H1 (cell line): ENCODE measurements at regions not wholly inside any gene's neighbourhood (a gene's known extent, or its start where the extent isn't known, plus 50 kb on each side); places are given as distances from the start of the nearest gene placed in this dataset.

Source experiments
- CTCF ChIA-PET: fragments of 300-600 bp; sonication (Branson Sonifier 250); formaldehyde crosslinking; loops from one replicate; lab custom pipeline; 2021; ENCODE audit not compliant: partially characterized antibody; lab: Charles Lee
- POLR2A ChIA-PET: fragments of 300-600 bp; sonication (Branson Sonifier 250); formaldehyde crosslinking; loops from one replicate; lab custom pipeline; 2021; ENCODE audit warnings: inconsistent platforms; ENCODE audit not compliant: partially characterized antibody; lab: Charles Lee
- DNase-seq, 2 experiments: peaks; one replicate each; pipeline versions ENCODE4 v3.0.0 to v3.0.0-alpha.2; 2010 to 2022; ENCODE audit warnings: low spot score in 2 of 2, low read depth in 1 of 2, mixed read lengths in 1 of 2
- FAIRE-seq: peaks from 2 replicates; lab custom pipeline; 2011; peaks lifted over from hg19 to GRCh38; lab: Jason Lieb, UNC
- H2AFZ ChIP-seq: 2 replicates; pipeline ENCODE4 v1.8.1; 2012; ENCODE audit warnings: low read length, inconsistent platforms
- H2AK5ac ChIP-seq: 2 replicates; pipeline ENCODE4 v1.6.1; 2013; ENCODE audit warnings: low read depth, low read length
- H2BK120ac ChIP-seq: replicated peaks from 2 replicates; pipeline ENCODE3; 2013; ENCODE audit warnings: low read depth, low read length, inconsistent platforms
- H2BK12ac ChIP-seq: 2 replicates; pipeline ENCODE4 v1.6.1; 2013; ENCODE audit warnings: low read depth, low read length
- H2BK15ac ChIP-seq: 2 replicates; pipeline ENCODE4 v1.6.1; 2013; ENCODE audit warnings: low read length
- H2BK20ac ChIP-seq: 2 replicates; pipeline ENCODE4 v1.6.1; 2013; ENCODE audit warnings: low read length
- H2BK5ac ChIP-seq: 2 replicates; pipeline ENCODE4 v1.6.1; 2013; ENCODE audit warnings: low read depth, low read length
- H3K14ac ChIP-seq: 2 replicates; pipeline ENCODE4 v1.6.1; 2013; ENCODE audit warnings: inconsistent platforms; ENCODE audit not compliant: insufficient read length
- H3K18ac ChIP-seq: 2 replicates; pipeline ENCODE4 v1.6.1; 2013; ENCODE audit warnings: low read length; ENCODE audit errors: extremely low read depth
- H3K23ac ChIP-seq: 2 replicates; pipeline ENCODE4 v1.6.1; 2013; ENCODE audit warnings: inconsistent platforms; ENCODE audit not compliant: insufficient read length
- H3K23me2 ChIP-seq: 2 replicates; pipeline ENCODE4 v1.6.1; 2013; ENCODE audit warnings: low read depth, low read length
- H3K27ac ChIP-seq: 2 replicates; pipeline ENCODE4 v1.6.1; 2011; ENCODE audit warnings: low read depth, low read length, inconsistent platforms
- H3K27me3 ChIP-seq, 4 experiments: replicated peaks in 1 of 4; 1 replicate in 1 of 4; 2 replicates in 3 of 4; pipeline versions ENCODE4 v1.6.1 to v1.8.1; 2011 to 2013; ENCODE audit warnings: low read length in 3 of 4, mild to moderate bottlenecking in 3 of 4, inconsistent platforms in 2 of 4, mixed read lengths in 2 of 4, moderate library complexity in 1 of 4; ENCODE audit not compliant: control insufficient read depth in 3 of 4, insufficient read depth in 3 of 4; ENCODE audit errors: extremely low read depth in 1 of 4
- H3K36me3 ChIP-seq, 4 experiments: 2 replicates each; pipeline versions ENCODE4 v1.6.1 to v1.8.1; 2011 to 2013; ENCODE audit warnings: mild to moderate bottlenecking in 4 of 4, low read length in 3 of 4, moderate library complexity in 2 of 4, control low read depth in 1 of 4, inconsistent platforms in 1 of 4; ENCODE audit not compliant: insufficient read depth in 4 of 4, control insufficient read depth in 2 of 4
- H3K4ac ChIP-seq: replicated peaks from 2 replicates; pipeline ENCODE3; 2013; ENCODE audit warnings: low read length, low read depth, mixed read lengths, inconsistent platforms; ENCODE audit not compliant: insufficient read length
- H3K4me1 ChIP-seq, 4 experiments: replicated peaks in 1 of 4; 1 replicate in 1 of 4; 2 replicates in 3 of 4; pipeline versions ENCODE4 v1.6.1 to v1.8.1; 2011 to 2013; ENCODE audit warnings: low read length in 3 of 4, inconsistent platforms in 2 of 4, mixed read lengths in 1 of 4; ENCODE audit not compliant: insufficient read depth in 4 of 4, control insufficient read depth in 3 of 4
- H3K4me2 ChIP-seq, 2 experiments: 2 replicates each; pipeline versions ENCODE4 v1.6.1 to v1.8.1; 2011 to 2013; ENCODE audit warnings: low read depth in 2 of 2, low read length in 2 of 2, control low read depth in 1 of 2, inconsistent platforms in 1 of 2, mild to moderate bottlenecking in 1 of 2; ENCODE audit not compliant: insufficient read depth in 1 of 2
- H3K4me3 ChIP-seq, 4 experiments: fragments of 200-600, 300-600 bp in 1 of 4; sonication (generic), shearing (Covaris generic), sonication (Bioruptor Twin) in 1 of 4; 2 replicates each; pipeline versions ENCODE4 v1.5.1 to v1.8.1; 2011 to 2016; ENCODE audit warnings: low read length in 4 of 4, low read depth in 3 of 4, control low read depth in 2 of 4, inconsistent platforms in 2 of 4, mild to moderate bottlenecking in 2 of 4, mixed read lengths in 1 of 4, moderate library complexity in 1 of 4; ENCODE audit not compliant: insufficient read depth in 2 of 4; ENCODE audit errors: extremely low read depth in 1 of 4
- H3K56ac ChIP-seq: replicated peaks from 2 replicates; pipeline ENCODE3; 2013; ENCODE audit warnings: low read depth, mild to moderate bottlenecking, mixed read lengths, low read length, inconsistent platforms; ENCODE audit not compliant: insufficient read length
- H3K79me1 ChIP-seq: 2 replicates; pipeline ENCODE4 v1.6.1; 2013; ENCODE audit warnings: low read depth, low read length, control low read depth
- H3K79me2 ChIP-seq, 2 experiments: 2 replicates each; pipeline versions ENCODE4 v1.6.1 to v1.8.1; 2012 to 2013; ENCODE audit warnings: low read length in 2 of 2, mild to moderate bottlenecking in 2 of 2, inconsistent platforms in 1 of 2; ENCODE audit not compliant: insufficient read depth in 2 of 2, control insufficient read depth in 1 of 2
- H3K9ac ChIP-seq, 4 experiments: replicated peaks in 1 of 4; 1 replicate in 1 of 4; 2 replicates in 3 of 4; pipeline versions ENCODE4 v1.6.1 to v1.8.1; 2011 to 2013; ENCODE audit warnings: low read depth in 3 of 4, low read length in 3 of 4, control low read depth in 2 of 4, mild to moderate bottlenecking in 2 of 4, moderate library complexity in 2 of 4, inconsistent platforms in 1 of 4; ENCODE audit errors: extremely low read depth in 1 of 4
- H3K9me3 ChIP-seq, 2 experiments: 2 replicates each; pipeline versions ENCODE4 v1.6.1 to v1.8.1; 2012 to 2013; ENCODE audit warnings: mild to moderate bottlenecking in 2 of 2, moderate library complexity in 2 of 2, control low read depth in 1 of 2, inconsistent platforms in 1 of 2, low read depth in 1 of 2, low read length in 1 of 2, mixed read lengths in 1 of 2; ENCODE audit not compliant: insufficient read depth in 2 of 2
- H4K20me1 ChIP-seq, 2 experiments: replicated peaks in 1 of 2; 2 replicates each; pipeline versions ENCODE3 to v1.8.1; 2011 to 2013; ENCODE audit warnings: inconsistent platforms in 2 of 2, low read length in 2 of 2, mild to moderate bottlenecking in 1 of 2; ENCODE audit not compliant: insufficient read depth in 2 of 2, control insufficient read depth in 1 of 2
- H4K5ac ChIP-seq: 2 replicates; pipeline ENCODE4 v1.6.1; 2013; ENCODE audit warnings: low read length, low read depth, mixed read lengths, inconsistent platforms; ENCODE audit not compliant: insufficient read length
- H4K8ac ChIP-seq: 2 replicates; pipeline ENCODE4 v1.8.0; 2013; ENCODE audit warnings: mild to moderate bottlenecking, moderate library complexity, low read length, inconsistent platforms; ENCODE audit not compliant: insufficient read depth; ENCODE audit errors: extremely low read depth
- H4K91ac ChIP-seq: replicated peaks from 2 replicates; pipeline ENCODE3; 2013; ENCODE audit warnings: low read length, mixed read lengths, inconsistent platforms; ENCODE audit not compliant: insufficient read length
- ASH2L ChIP-seq: fragments of 200-600, 300-600 bp; sonication (generic); IDR thresholded peaks from one replicate; pipeline ENCODE4 v1.7.1; 2017; ENCODE audit warnings: low read length
- BCL11A ChIP-seq, 2 experiments: IDR thresholded peaks; one replicate each; pipeline ENCODE4 v1.6.1; 2011; ENCODE audit warnings: low read depth in 2 of 2, low read length in 2 of 2, mild to moderate bottlenecking in 2 of 2
- CHD2 ChIP-seq: IDR thresholded peaks from 2 replicates; pipeline ENCODE4 v1.6.1; 2012; ENCODE audit warnings: low read length, improper control_type of control experiment
- EZH2 ChIP-seq: fragments of 200-600 bp; sonication (generic); IDR thresholded peaks from 2 replicates; pipeline ENCODE4 v1.7.1; 2012; ENCODE audit warnings: low read depth, mild to moderate bottlenecking, moderate library complexity, low read length, inconsistent platforms; ENCODE audit not compliant: severe bottlenecking
- FOSL1 ChIP-seq: IDR thresholded peaks from 2 replicates; pipeline ENCODE4 v1.6.1; 2011; ENCODE audit warnings: mild to moderate bottlenecking, low read depth, low read length, moderate library complexity; ENCODE audit not compliant: insufficient read depth
- NANOG ChIP-seq: IDR thresholded peaks from 2 replicates; pipeline ENCODE4 v1.6.1; 2011; ENCODE audit warnings: low read length, low read depth, mild to moderate bottlenecking, inconsistent platforms; ENCODE audit not compliant: insufficient read depth, poor library complexity, severe bottlenecking
- PHF8 ChIP-seq: fragments of 200-600 bp; sonication (generic); conservative IDR thresholded peaks from 2 replicates; pipeline ENCODE4 v1.7.1; 2012; ENCODE audit warnings: low read depth, mild to moderate bottlenecking, inconsistent platforms, low read length, moderate library complexity
- SIX5 ChIP-seq: IDR thresholded peaks from 2 replicates; pipeline ENCODE4 v1.6.1; 2011; ENCODE audit warnings: mild to moderate bottlenecking, low read depth, low read length
- SP2 ChIP-seq: IDR thresholded peaks from 2 replicates; pipeline ENCODE4 v1.6.1; 2012; ENCODE audit warnings: mild to moderate bottlenecking, low read length, inconsistent platforms
- SUZ12 ChIP-seq: fragments of 200-600 bp; sonication (generic); IDR thresholded peaks from 2 replicates; pipeline ENCODE4 v1.6.1; 2012; ENCODE audit warnings: mild to moderate bottlenecking, inconsistent platforms, low read length, moderate library complexity, mixed read lengths
- USF2 ChIP-seq: IDR thresholded peaks from 2 replicates; pipeline ENCODE4 v1.6.1; 2011; ENCODE audit warnings: low read length, improper control_type of control experiment
- WGBS, 2 experiments: shearing (Covaris generic) in 1 of 2; methylation state at CpG; one replicate each; pipeline versions ENCODE4 v1.1.6 to v1.1.7; 2013 to 2015; ENCODE audit warnings: low lambda C conversion rate in 2 of 2, mixed read lengths in 2 of 2, inconsistent platforms in 1 of 2, low coverage in 1 of 2, missing lambda C conversion rate in 1 of 2; ENCODE audit not compliant: insufficient replicate concordance in 2 of 2, insufficient coverage in 1 of 2, insufficient read length in 1 of 2; ENCODE audit errors: extremely low coverage in 1 of 2, missing lambda C conversion rate in 1 of 2; 5-methylcytosine and 5-hydroxymethylcytosine counted together

- no peak overlapping the region for H3K23ac ChIP-seq
- no peak for DNase-seq
- H3K9ac ChIP-seq: no peak overlapping the region
- no peaks in the 10 kb centered on the region for H3K79me1 ChIP-seq
- no peak overlapping the region for H3K27ac ChIP-seq
- H4K8ac ChIP-seq: no peak overlapping the region
- H3K4me2 ChIP-seq: no peak overlapping the region
- no peaks in the 10 kb centered on the region for H3K79me2 ChIP-seq
- no peak overlapping the region for H3K18ac ChIP-seq
- no peak overlapping the region for H2AFZ ChIP-seq
- ChIA-PET CTCF (no interaction called here), POLR2A (no interaction called here)
- TF ChIP-seq EZH2 (no peak), NANOG (no peak), PHF8 (no peak), SIX5 (no peak), USF2 (no peak), ASH2L (no peak), SUZ12 (no peak), FOSL1 (no peak), BCL11A (IDR thresholded peaks at IDR 0.05; ENCODE audit: low read depth in 2 of 2, low read length in 2 of 2) (no peak), CHD2 (no peak), SP2 (no peak)
- H3K4me1 ChIP-seq: no peaks in the 10 kb centered on the region
- no peak overlapping the region for H3K4me3 ChIP-seq
- peak overlapping the region; percentile 35; the same call in 1 of the 2 replicates for H2BK5ac ChIP-seq
- no peaks in the 10 kb centered on the region for H3K27me3 ChIP-seq
- no peak overlapping the region for H3K14ac ChIP-seq
- H3K23me2 ChIP-seq: peaks cover 7% of the 10 kb centered on the region; the same call in 1 of the 2 replicates
- WGBS, 2 experiments: 90 to 100% methylated on average over 1 to 3 of the region's 3 CpGs
- no peak for FAIRE-seq
- peak overlapping the region; percentile 37 for H3K56ac ChIP-seq
- no peak overlapping the region for H4K5ac ChIP-seq
- 0 out of 2 replicates have a peak overlapping the region, but pooled peaks have one; percentile 28 for H2AK5ac ChIP-seq
- H2BK120ac ChIP-seq: no peak overlapping the region
- H2BK15ac ChIP-seq: no peak overlapping the region
- no peak overlapping the region for H2BK12ac ChIP-seq
- H2BK20ac ChIP-seq: no peak overlapping the region
- no peak overlapping the region for H4K91ac ChIP-seq
- H3K9me3 ChIP-seq: peaks cover 0 to 4% of the 10 kb centered on the region in 2 experiments; a peak in 1 of 4 replicates
- no peaks in the 10 kb centered on the region for H3K36me3 ChIP-seq
- no peaks in the 10 kb centered on the region for H4K20me1 ChIP-seq
- H3K4ac ChIP-seq: no peak overlapping the region
Observed at GRCh38 chr7:156344595-156344994, 296.0 kb upstream of the RNF32 start.
